GM23338 (cell line): ENCODE measurements at regions not wholly inside any gene's neighbourhood (a gene's known extent, or its start where the extent isn't known, plus 50 kb on each side); places are given as distances from the start of the nearest gene placed in this dataset.

Experiments used
- ATAC-seq: fragments of 200-7000 bp; cut with Tn5 transposase; 3 replicates; pipeline ENCODE4 v1.9.1; 2020
- DNase-seq: peaks from one replicate; pipeline ENCODE4 v3.0.0-alpha.2; 2015; ENCODE audit warnings: low spot score
- H2AFZ ChIP-seq: fragments of 200-600 bp; sonication (generic); 2 replicates; pipeline ENCODE4 v1.8.0; 2016; ENCODE audit warnings: antibody characterized with exemption, mild to moderate bottlenecking, moderate library complexity
- H3F3A ChIP-seq: fragments of 200-600 bp; sonication (generic); replicated peaks from 2 replicates; pipeline ENCODE4 v1.8.0; 2017; ENCODE audit warnings: antibody characterized with exemption, mixed run types, low read depth
- H3K27ac ChIP-seq: fragments of 200-600 bp; sonication (generic); 2 replicates; pipeline ENCODE4 v1.6.1; 2016; ENCODE audit warnings: low read depth
- H3K27me3 ChIP-seq: fragments of 200-600 bp; sonication (generic); 2 replicates; pipeline ENCODE4 v1.8.0; 2016; ENCODE audit warnings: mild to moderate bottlenecking, mixed run types, moderate library complexity; ENCODE audit not compliant: insufficient read depth
- H3K36me3 ChIP-seq: fragments of 200-600 bp; sonication (generic); 2 replicates; pipeline ENCODE4 v1.8.0; 2016; ENCODE audit warnings: mild to moderate bottlenecking; ENCODE audit not compliant: insufficient read depth
- H3K4me1 ChIP-seq: fragments of 200-600 bp; sonication (generic); 2 replicates; pipeline ENCODE4 v1.8.0; 2016; ENCODE audit warnings: mild to moderate bottlenecking, moderate library complexity; ENCODE audit not compliant: insufficient read depth
- H3K4me2 ChIP-seq: fragments of 200-600 bp; sonication (generic); 2 replicates; pipeline ENCODE4 v1.7.1; 2017; ENCODE audit warnings: mixed run types
- H3K4me3 ChIP-seq: fragments of 200-600 bp; sonication (generic); 2 replicates; pipeline ENCODE4 v1.6.1; 2016; ENCODE audit warnings: mixed run types
- H3K79me2 ChIP-seq: fragments of 200-600 bp; sonication (generic); replicated peaks from 2 replicates; pipeline ENCODE4 v1.8.0; 2017; ENCODE audit warnings: mild to moderate bottlenecking; ENCODE audit not compliant: insufficient read depth
- H3K9me2 ChIP-seq: fragments of 200-600 bp; sonication (generic); 2 replicates; pipeline ENCODE4 v1.8.0; 2017; ENCODE audit not compliant: insufficient read depth
- H4K20me1 ChIP-seq: fragments of 200-600 bp; sonication (generic); replicated peaks from 2 replicates; pipeline ENCODE4 v1.8.0; 2017; ENCODE audit warnings: mild to moderate bottlenecking; ENCODE audit not compliant: insufficient read depth
- H3K27ac Mint-ChIP-seq: 2 replicates; pipeline ENCODE4 v1.8.0; 2020; ENCODE audit warnings: inconsistent platforms, mild to moderate bottlenecking, moderate library complexity, mixed read lengths
- H3K27me3 Mint-ChIP-seq: 3 replicates; pipeline ENCODE4 v1.8.0; 2022; ENCODE audit warnings: low read depth, mild to moderate bottlenecking, moderate library complexity, mixed read lengths, inconsistent platforms; ENCODE audit not compliant: insufficient read depth, poor library complexity
- H3K36me3 Mint-ChIP-seq: 3 replicates; pipeline ENCODE4 v1.8.0; 2021; ENCODE audit warnings: low read depth, mild to moderate bottlenecking, inconsistent platforms, moderate library complexity, mixed read lengths
- H3K4me1 Mint-ChIP-seq: 3 replicates; pipeline ENCODE4 v1.8.0; 2020; ENCODE audit warnings: mild to moderate bottlenecking, inconsistent platforms, mixed read lengths
- H3K4me3 Mint-ChIP-seq: 3 replicates; pipeline ENCODE4 v1.8.0; 2021; ENCODE audit warnings: moderate library complexity, mild to moderate bottlenecking, inconsistent platforms, mixed read lengths
- H3K9me3 Mint-ChIP-seq: 3 replicates; pipeline ENCODE4 v1.8.0; 2020; ENCODE audit warnings: moderate library complexity, mild to moderate bottlenecking, inconsistent platforms, mixed read lengths
- ETS1 ChIP-seq: IDR thresholded peaks from 2 replicates; pipeline ENCODE4 v1.6.1; 2016; ENCODE audit warnings: antibody characterized with exemption
- EZH2 ChIP-seq: fragments of 200-600 bp; sonication (generic); IDR thresholded peaks from one replicate; pipeline ENCODE4 v1.8.0; 2017; ENCODE audit warnings: antibody characterized with exemption, mild to moderate bottlenecking, low read depth; ENCODE audit not compliant: unreplicated experiment
- NANOG ChIP-seq: IDR thresholded peaks from 2 replicates; pipeline ENCODE4 v1.6.1; 2016; ENCODE audit warnings: antibody characterized with exemption, borderline replicate concordance
- POLR2AphosphoS5 ChIP-seq: IDR thresholded peaks from 2 replicates; pipeline ENCODE4 v1.6.1; 2016; ENCODE audit warnings: antibody characterized with exemption, low read depth
- STAT1 ChIP-seq: IDR thresholded peaks from one replicate; pipeline ENCODE4 v1.6.1; 2016; ENCODE audit warnings: antibody characterized with exemption; ENCODE audit not compliant: unreplicated experiment
- ZNF114 ChIP-seq: fragments of 250-450 bp; sonication (Bioruptor Pico); IDR thresholded peaks from 2 replicates; pipeline ENCODE4 v1.5.0; 2020; ENCODE audit warnings: mild to moderate bottlenecking, moderate library complexity
- ZNF331 ChIP-seq: fragments of 250-450 bp; sonication (Bioruptor Pico); IDR thresholded peaks from 2 replicates; pipeline ENCODE4 v1.5.0; 2020; ENCODE audit warnings: low read depth, mild to moderate bottlenecking, moderate library complexity
- ZNF462 ChIP-seq: fragments of 250-450 bp; sonication (Bioruptor Pico); IDR thresholded peaks from 2 replicates; pipeline ENCODE4 v1.5.0; 2020; ENCODE audit warnings: mild to moderate bottlenecking, moderate library complexity
- TF ChIP-seq, protein P1 (sequence below), 2 experiments: fragments of 200-600 bp in 1 of 2; sonication (generic) in 1 of 2; conservative IDR thresholded peaks; 2 replicates each; pipeline versions ENCODE4 v1.5.1 to v1.6.1; 2016 to 2017; ENCODE audit warnings: antibody characterized with exemption in 2 of 2, low read depth in 2 of 2, mild to moderate bottlenecking in 2 of 2, moderate library complexity in 1 of 2

DNA sequence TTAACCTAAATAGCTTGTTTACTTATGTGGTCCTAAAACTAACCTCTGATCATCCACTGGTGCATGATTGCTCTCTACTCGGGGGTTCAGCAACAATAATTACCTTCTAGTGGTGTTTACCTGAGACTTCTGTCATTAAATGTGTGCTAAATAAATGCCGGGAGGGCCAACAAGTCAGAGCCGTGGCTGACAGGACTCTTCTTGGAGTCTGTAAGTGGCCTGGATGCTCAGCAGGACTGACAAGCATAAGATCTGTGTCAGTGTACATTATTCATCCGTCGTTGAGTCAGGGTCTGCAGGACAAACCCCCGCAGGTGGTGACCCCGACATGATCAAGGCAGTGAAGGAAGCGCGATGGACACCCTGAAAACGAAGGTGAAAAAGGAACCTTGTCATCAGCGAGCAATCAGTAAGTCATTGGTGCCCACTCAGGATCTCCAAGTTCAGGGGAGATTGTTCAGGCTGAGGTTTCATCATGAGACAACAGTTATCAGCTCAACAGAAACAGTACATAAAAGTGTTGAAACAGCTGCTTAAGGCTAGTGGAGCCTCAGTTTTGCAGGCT is 1466.9 kb downstream of the UQCRFS1 start:
- no peaks in the 10 kb centered on the region for H3K9me2 ChIP-seq
- no peak for ATAC-seq
- H3K27me3 ChIP-seq: peaks cover 49% of the 10 kb centered on the region
- H3K36me3 Mint-ChIP-seq: peaks cover 16% of the 10 kb centered on the region
- H3K4me1 Mint-ChIP-seq: peaks cover 18% of the 10 kb centered on the region
- H3K4me1 ChIP-seq: peaks cover 14% of the 10 kb centered on the region; the same call in 1 of the 2 replicates
- H2AFZ ChIP-seq: no peak overlapping the region
- no peak overlapping the region for H3K27ac Mint-ChIP-seq
- H3K27me3 Mint-ChIP-seq: peaks cover 39% of the 10 kb centered on the region
- peaks cover 16% of the 10 kb centered on the region for H3K9me3 Mint-ChIP-seq
- H3F3A ChIP-seq: no peaks in the 10 kb centered on the region
- H3K79me2 ChIP-seq: no peaks in the 10 kb centered on the region
- no peak overlapping the region for H3K4me3 ChIP-seq
- no peak for DNase-seq
- H3K36me3 ChIP-seq: no peaks in the 10 kb centered on the region
- peaks cover 16% of the 10 kb centered on the region for H4K20me1 ChIP-seq
- no peak overlapping the region for H3K4me2 ChIP-seq
- no peak overlapping the region; the same call in 2 of the 3 replicates for H3K4me3 Mint-ChIP-seq
- H3K27ac ChIP-seq: no peak overlapping the region
- TF ChIP-seq POLR2AphosphoS5: no peak
- no peak for TF ChIP-seq NANOG
- TF ChIP-seq, protein P1, sequence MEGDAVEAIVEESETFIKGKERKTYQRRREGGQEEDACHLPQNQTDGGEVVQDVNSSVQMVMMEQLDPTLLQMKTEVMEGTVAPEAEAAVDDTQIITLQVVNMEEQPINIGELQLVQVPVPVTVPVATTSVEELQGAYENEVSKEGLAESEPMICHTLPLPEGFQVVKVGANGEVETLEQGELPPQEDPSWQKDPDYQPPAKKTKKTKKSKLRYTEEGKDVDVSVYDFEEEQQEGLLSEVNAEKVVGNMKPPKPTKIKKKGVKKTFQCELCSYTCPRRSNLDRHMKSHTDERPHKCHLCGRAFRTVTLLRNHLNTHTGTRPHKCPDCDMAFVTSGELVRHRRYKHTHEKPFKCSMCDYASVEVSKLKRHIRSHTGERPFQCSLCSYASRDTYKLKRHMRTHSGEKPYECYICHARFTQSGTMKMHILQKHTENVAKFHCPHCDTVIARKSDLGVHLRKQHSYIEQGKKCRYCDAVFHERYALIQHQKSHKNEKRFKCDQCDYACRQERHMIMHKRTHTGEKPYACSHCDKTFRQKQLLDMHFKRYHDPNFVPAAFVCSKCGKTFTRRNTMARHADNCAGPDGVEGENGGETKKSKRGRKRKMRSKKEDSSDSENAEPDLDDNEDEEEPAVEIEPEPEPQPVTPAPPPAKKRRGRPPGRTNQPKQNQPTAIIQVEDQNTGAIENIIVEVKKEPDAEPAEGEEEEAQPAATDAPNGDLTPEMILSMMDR (conservative IDR thresholded peaks at IDR 0.05; ENCODE audit: low read depth in 2 of 2): no peak
- TF ChIP-seq ETS1: no peak
- TF ChIP-seq STAT1: no peak
- no peak for TF ChIP-seq ZNF114 (CRISPR knock-in tag)
- TF ChIP-seq ZNF462 (CRISPR knock-in tag): no peak
- TF ChIP-seq ZNF331 (CRISPR knock-in tag): no peak
- no peak for TF ChIP-seq EZH2
